ENCODE measurements at regions not wholly inside any gene's neighbourhood (a gene's known extent, or its start where the extent isn't known, plus 50 kb on each side); places are given as distances from the start of the nearest gene placed in this dataset.
"Not testable (repeated sequence)": the region's sequence is repeated elsewhere in the genome, so short reads cannot be mapped to it uniquely, and the experiment has no call there.

DNA sequence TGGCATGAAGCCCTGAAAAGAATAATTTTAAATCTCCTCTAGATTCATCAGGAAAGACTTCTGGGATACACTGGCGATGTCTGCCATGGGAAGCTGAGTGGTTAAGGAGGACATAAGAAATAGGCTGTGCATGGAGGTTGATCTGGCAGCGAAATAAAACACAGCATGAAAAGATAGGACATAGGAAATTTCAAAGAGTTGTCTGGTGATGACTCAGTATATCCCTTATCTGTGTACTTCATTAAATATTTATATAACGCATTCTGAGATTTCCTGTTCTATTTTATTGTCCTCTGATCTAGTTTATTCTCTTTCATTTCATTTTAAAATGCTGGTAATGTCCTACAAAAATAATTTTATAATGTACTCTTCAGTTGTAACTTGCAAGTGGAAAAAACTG, 1337.3 kb upstream of the DDX18 start:
- DNase-seq (no peak), ATAC-seq (no peak)
- intact Hi-C loops (cut with DNase I) = no loop called here

DNA sequence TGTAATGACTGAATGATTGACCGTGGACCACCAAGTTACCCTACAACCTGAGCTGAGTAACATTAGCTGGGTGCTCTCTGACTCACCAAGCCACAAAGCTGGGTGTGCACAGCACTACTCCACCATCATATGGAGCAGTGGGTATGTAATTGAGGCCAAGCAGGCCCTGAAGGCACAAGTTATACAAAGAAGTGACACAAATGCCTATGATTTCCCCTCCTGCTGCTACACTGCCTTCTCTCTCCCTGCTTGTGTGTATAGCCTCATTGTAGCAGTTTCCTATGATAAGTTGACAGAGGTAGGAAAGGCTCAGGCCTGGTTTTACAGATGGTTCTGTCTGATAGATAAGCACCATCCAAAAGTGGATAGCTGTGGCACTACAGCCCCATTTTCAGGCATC, 1327.2 kb upstream of the DDX18 start:
- intact Hi-C loops (cut with DNase I) = no loop called here
- ATAC-seq = no peak
- no peak for DNase-seq

DNA sequence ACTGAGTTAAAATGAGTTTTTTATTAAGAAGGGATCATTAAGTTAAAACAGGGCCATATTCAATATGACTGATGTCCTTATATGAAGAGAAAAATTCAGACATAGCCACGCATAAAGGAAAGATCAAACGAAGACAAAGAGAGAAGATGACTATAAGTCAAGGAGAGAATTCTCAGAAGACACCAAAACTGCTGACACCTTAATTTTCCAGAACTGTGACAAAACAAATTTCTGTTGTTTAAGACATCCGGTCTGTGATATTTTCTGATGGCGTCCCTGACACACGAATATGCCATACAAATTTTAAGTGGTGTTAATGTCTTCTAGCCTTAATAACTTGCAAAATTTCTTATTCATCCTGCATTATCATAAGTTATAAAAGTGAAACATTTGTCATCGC, 1325.2 kb upstream of the DDX18 start:
- intact Hi-C loops (cut with DNase I) = no loop called here
- ATAC-seq (no peak), DNase-seq (no peak)

DNA sequence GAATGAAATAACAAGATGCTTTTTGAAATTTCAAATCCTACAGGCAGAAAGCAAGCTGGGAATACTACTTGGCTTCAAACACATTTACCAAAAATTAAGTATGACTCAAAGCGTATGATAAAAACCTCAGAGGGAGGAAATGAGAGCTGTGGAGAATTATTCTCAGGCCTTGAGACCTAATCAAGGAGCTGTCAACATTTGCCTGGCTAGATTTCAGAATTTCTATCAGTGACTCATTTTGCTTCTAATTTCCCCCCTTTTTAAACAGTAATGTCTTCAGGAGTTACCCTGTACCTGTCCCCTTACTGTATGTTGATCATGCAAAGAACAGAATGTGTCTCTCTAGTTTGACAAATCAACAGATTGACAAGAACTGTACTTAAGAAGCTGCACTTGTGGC, 1324.5 kb upstream of the DDX18 start:
- peak in 1 of 2 donors; percentile 69 for ATAC-seq
- DNase-seq = no peak
- intact Hi-C loops (cut with DNase I) = no loop called here

DNA sequence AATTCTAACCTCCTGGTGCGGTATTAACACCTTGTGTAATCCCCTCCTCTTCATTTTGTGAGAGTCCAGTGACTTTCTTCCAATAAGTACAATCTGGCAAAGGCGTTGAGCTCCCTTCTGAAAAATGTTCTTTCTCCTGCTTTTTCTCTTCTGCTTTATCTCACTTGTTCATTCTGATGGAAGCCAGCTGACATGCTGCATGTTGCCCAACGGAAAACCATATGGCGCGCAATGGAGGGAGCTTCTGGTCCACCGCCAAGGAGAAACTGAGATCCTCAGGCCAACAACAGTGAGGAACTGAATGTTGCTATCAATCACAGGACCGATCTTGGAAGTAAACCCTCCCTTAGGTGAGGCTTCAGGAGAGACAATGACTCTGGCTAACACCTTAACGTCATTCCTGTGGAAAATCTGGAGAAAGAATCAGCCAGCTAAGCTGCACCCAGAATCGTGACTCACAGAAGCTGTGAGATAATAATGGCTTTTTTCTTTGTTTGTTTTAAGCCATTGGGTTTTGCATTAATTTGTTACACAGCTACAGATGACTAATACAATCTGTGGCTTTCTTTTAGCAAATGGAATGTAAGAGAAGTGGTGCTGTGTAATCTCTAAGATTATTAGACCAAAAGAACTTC, 1323.9 kb upstream of the DDX18 start:
- DNase-seq (no peak), ATAC-seq (peak in 1 of 2 donors; percentile 53)
- intact Hi-C loops (cut with DNase I) = no loop called here

DNA sequence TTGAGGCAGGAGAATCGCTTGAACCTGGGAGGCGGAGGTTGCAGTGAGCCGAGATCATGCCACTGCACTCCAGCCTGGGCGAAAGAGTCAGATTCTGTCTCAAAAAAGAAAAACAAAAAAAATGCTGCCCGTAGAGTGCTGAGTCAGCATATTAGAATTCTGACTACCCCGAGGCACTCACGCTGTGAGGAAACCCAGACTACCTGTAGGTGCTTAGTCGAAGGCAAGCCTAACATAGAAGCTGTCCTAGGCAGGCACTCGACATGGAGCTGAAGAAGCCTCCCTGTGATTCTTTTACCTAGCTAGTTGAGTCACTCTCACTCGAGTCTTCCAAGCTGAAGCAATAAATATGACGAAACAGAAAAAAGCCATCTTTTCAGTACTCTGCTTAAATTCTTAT, 1323.2 kb upstream of the DDX18 start:
- ATAC-seq = no peak
- intact Hi-C loops (cut with DNase I) = no loop called here
- DNase-seq = no peak

DNA sequence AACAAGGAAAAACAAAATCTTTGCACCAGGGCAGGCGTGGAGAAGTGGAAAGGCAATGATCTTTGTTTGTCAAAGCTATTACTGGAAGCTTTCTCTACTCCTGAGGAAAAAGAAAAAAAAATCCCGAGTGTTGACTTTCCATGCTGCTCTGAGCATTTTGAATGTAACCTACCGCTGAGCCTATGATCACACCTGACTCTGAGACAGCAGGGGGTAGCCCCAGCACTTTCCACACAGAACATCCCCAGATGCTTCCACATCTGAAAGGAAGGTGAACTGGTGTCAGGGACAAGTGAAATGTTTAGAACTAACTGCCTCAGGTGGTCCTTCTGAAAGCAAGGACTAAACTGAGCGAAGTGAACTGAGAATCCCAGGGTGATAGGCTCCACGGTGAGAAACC, 1315.1 kb upstream of the DDX18 start:
- no peak for DNase-seq
- intact Hi-C loops (cut with DNase I) = no loop called here

DNA sequence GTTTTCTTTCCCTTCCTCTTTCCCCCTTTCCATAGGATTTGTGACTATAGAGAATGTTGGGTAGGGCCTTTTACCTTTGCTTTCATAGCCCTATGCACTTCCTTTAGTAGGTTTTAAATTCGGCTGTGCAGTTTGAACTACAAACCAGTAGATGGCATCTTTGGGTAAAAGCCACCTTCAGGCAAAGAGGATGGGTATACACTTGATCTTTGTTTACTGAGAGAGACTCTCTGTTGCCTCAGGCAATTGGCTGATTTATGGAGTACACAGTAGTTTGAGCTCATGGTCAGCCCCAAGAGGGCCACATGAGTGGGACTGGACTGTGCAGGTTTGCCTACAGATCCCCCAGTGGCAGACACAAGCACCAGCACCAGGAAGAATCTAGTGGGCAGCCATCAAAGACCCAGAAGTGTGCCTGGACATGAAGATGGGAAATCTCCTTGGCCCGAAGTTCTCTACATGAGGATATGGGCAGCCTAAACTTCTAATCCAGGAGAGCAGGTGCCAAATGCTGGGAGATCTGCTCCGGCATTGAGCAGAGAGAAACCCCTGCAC, 1304.3 kb upstream of the DDX18 start:
- ATAC-seq = no peak

More for the DNA sequence above, 1315.1 kb upstream of the DDX18 start:
- ATAC-seq = no peak

DNA sequence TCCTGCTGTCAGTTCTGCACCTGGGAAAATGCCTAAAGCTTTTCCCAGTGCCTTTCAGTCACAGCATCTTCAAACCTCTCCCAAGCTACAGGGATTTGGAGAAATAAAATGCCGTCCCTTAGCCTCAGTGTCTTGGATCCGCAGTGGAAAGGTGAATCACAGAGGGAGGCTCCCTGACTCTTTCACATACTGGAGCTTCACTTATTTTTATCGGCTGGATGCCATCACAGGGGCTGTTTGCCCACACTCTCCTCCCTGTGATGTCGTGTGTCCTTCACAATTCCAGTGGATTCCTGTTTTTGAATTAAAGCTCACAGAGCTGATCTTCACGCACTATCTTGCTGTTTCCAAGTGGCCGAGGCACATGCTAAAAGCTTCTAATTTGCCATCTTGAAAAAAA, 1303.1 kb upstream of the DDX18 start:
- DNase-seq = no peak
- intact Hi-C loops (cut with DNase I) = no loop called here
- no peak for ATAC-seq

More for the DNA sequence above, 1304.3 kb upstream of the DDX18 start:
- DNase-seq = no peak
- intact Hi-C loops (cut with DNase I) = no loop called here

DNA sequence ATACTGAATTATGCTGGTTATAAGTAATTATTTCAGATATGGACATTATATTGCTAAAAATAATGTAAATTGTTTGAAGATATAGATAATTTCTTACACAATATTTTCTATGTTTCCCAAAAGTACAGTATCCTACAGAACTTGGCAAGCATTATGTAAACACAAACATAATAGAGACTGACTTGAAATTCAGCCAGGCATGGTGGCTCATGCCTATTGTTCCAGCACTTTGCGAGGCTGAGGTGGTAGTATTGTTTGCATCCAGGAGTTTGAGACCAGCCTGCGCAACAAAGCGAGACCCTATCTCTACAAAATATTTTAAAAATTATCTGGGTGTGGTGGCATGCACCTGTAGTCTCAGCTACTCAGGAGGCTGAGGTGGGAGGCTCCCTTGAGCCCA, 1300.5 kb upstream of the DDX18 start:
- intact Hi-C loops (cut with DNase I) = no loop called here
- no peak for ATAC-seq

DNA sequence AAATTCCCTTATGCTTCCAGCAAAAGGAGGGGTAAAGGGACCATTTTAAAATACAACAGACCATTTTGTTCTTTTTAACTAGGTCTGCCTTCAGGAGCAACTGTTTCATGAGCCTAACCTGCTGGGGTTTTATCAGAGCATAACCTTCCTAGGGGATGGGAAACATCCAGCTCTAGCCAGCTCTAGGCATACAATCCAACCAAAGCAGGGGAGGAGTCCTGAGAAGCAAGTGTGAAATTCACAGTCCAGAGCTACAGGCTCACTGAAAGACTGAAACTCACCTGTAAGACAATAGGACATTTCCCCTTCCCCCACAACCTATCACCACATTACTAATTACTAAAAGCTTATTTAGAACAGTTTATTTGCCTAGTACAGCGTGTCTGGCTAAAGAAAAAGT, 1296.6 kb upstream of the DDX18 start:
- intact Hi-C loops (cut with DNase I) = no loop called here
- no peak for DNase-seq
- ATAC-seq = no peak

More for the DNA sequence above, 1300.5 kb upstream of the DDX18 start:
- no peak for DNase-seq

DNA sequence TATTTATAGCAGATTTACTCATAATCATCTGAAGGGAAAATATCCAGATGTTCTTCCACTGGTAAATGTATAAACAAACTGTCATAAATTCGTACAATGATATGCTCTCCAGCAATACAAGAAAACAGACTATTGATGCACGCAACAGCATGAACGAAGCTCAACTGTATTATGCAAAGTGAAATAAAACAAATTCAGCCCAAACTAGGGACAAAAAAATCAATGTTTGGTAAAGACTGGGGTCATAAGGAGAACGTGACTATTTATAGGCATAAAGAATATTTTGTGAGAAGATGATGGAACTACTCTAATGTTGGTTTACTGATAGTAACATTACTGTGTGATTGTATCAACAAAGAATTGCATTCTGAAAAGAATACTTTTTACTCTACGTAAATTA, 1276.7 kb upstream of the DDX18 start:
- intact Hi-C loops (cut with DNase I) = no loop called here
- ATAC-seq (no peak), DNase-seq (no peak)

DNA sequence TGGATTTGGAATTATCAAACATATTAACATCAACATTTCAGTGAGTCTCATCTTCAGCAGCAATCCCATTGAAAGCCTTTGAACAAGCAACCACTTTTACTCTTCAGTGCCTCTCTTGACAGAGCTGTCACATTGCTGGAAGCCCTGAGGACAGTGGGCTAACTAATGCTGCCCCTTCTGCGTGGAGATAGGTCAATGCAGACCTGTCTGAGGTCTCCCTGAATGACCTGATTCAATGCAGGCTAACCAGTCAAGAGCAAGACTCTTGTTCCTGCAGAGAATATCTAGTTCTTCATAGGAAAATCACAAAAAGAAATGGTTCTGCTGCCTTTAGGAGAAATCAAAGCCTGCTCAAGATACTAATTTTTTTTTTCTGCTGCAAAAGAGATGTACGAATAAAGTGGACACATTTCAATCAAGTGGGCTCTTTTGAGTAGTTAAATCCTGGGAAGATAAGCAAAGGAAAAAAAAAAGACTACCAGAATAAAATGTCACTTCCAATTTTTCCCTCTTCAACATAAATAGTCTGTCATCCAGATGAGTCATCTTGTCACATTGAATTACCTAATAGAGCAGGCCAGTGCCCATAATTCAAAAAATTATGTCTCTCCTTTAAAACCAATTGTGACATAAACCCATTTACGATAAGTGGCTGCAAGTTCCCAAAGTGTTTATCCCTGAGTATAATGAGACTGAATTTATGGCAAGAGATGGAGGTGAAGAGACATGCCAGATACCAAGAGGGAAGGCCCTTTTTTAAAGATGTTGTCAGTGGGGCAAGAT, 1269.0 kb upstream of the DDX18 start:
- ATAC-seq (no peak), DNase-seq (no peak)
- intact Hi-C loops (cut with DNase I) = no loop called here

DNA sequence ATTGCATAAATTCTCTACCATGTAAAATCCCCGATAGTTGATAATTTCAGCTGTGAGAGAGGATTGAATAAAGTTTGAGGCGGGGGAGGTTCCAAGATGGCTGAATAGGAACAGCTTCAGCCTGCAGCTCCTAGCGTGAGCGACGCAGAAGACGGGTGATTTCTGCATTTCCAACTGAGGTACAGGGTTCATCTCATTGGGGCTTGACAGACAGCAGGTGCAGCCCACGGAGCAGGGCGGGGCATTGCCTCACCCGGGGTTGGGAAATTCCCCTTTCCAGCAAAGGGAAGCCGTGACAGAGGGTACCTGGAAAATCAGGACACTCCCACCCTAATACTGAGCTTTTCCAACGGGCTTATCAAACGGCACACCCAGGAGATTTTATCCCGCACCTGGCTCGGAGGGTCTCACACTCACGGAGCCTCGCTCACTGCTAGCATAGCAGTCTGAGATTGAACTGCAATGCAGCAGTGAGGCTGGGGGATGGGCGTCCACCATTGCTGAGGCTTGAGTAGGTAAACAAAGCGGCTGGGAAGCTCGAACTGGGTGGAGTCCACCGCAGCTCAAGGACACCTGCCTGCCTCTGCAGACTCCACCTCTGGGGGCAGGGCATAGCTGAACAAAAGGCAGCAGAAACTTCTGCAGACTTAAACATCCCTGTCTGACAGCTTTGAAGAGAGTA, 1261.6 kb upstream of the DDX18 start:
- intact Hi-C loops (cut with DNase I); ATAC-seq; DNase-seq: not testable (repeated sequence)

DNA sequence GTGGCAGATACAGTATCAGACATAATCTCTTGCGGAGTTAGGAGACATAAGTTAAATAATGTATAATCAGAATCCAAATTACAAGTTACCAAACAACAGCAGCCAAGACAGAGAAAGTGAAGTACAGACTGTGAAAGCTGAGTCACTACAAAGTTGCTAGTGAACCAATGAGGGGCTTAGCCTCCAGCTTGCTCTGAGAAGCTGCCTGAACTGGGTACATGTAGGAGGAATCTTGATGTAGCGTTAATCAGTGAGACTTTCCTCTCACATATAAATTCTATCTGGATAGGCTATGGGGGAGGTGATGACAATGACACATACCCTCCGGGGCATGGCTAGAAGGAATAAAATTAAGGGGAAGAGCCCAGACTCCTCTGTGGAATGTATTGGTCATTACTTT, 1234.3 kb upstream of the DDX18 start:
- intact Hi-C loops (cut with DNase I) = no loop called here
- no peak for ATAC-seq

DNA sequence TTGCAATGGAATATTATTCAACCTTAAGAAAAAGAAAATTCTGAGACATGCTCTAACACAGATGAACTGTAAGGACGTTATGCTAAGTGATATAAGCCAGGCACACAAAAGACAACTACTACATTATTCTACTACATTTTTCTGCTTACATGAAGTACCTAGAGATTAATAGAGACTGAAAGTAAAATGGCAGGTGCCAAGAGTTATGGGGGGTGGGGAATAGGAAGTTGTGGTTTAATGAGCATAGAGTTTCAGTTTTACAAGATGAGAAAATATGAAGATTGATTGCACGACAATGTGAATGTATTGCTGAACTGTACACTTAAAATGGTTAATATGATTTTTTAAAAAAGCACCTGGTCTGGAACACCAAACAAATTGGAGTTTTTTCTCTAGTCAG, 1231.6 kb upstream of the DDX18 start:
- DNase-seq (no peak), ATAC-seq (no peak)
- intact Hi-C loops (cut with DNase I) = no loop called here

More for the DNA sequence above, 1234.3 kb upstream of the DDX18 start:
- no peak for DNase-seq

DNA sequence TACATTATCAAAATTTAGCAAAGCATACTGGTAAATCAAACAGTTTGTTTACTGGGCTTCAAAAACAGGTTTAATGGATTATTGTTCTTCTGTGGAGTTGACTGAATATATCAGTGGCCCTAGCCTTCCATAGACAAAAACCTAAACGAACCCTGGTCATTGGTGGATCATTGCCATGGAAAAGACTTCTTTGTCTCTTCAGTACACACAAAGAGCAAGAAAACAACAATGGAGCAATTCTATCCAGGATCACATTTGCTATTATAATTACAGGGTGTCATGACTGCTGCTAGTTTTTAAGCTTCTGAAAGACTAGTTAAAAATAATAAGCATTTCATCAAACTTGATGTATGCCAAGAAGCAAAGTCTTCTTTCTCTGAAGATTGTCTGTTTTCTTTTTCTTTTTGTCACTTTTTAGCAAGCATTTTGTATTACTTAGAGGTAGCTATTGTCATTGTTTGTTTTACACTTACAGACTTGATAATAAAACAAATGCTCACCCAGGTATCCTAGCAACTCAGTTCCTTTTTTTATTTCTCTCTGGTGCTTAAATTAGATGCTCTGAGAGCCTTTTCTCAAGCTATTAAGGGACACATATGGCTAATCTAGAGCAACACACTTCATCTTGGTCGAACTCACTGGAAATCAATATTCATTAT, 1228.7 kb upstream of the DDX18 start:
- intact Hi-C loops (cut with DNase I) = no loop called here
- no peak for DNase-seq
- ATAC-seq = no peak

DNA sequence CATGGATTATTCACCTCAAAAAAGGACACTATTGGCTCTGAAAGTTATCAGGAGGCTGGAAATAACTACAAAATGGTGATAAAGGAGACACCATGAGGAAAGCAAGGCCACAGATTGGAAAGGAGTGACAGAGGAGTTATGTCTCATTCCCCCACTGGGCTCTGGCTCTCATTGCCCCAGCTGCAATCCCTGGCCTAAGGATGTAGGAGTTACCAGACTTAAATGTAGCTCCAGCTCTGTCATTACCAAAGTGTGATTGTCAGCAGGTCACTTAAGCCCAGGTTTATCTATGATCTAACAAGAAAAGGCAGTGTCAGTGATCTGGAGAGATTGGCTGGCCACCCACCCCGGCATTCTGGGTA, 1228.2 kb upstream of the DDX18 start:
- DNase-seq = no peak
- intact Hi-C loops (cut with DNase I) = no loop called here
- no peak for ATAC-seq

All from left cardiac atrium (tissue), 4 donors.